HEK293 (cell line): ENCODE measurements at regions not wholly inside any gene's neighbourhood (a gene's known extent, or its start where the extent isn't known, plus 50 kb on each side); places are given as distances from the start of the nearest gene placed in this dataset.

Source experiments
- CTCF ChIA-PET: fragments of 350-600 bp; formaldehyde crosslinking; extraction: SDS; loops from one replicate; lab custom pipeline; 2021; ENCODE audit warnings: antibody characterized with exemption; lab: Yijun Ruan, JAX
- POLR2A ChIA-PET: fragments of 300-600 bp; formaldehyde crosslinking; extraction: SDS; loops from one replicate; lab custom pipeline; 2020; ENCODE audit warnings: antibody characterized with exemption, inconsistent platforms; lab: Yijun Ruan, JAX
- H3K27ac ChIP-seq: fragments of 200-500 bp; sonication (Bioruptor generic); 2 replicates; pipeline ENCODE4 v1.5.1; 2014; ENCODE audit warnings: low read depth, low read length, control low read depth, inconsistent platforms; ENCODE audit errors: extremely low read depth
- H3K36me3 ChIP-seq, 2 experiments: fragments of 200-500 bp in 1 of 2; sonication (Bioruptor generic) in 1 of 2; 1 replicate in 1 of 2; 2 replicates in 1 of 2; pipeline ENCODE4 v1.5.1; 2014 to 2017; ENCODE audit warnings: inconsistent platforms in 2 of 2, low read length in 2 of 2; ENCODE audit not compliant: control insufficient read depth in 2 of 2, insufficient read depth in 1 of 2
- H3K4me1 ChIP-seq: fragments of 200-500 bp; sonication (Bioruptor generic); 2 replicates; pipeline ENCODE4 v1.5.1; 2014; ENCODE audit warnings: mild to moderate bottlenecking, low read length, inconsistent platforms; ENCODE audit not compliant: control insufficient read depth, insufficient read depth
- H3K4me3 ChIP-seq: 2 replicates; pipeline ENCODE4 v1.5.1; 2011; ENCODE audit warnings: low read depth, mild to moderate bottlenecking, control low read depth, low read length, moderate library complexity
- H3K9me3 ChIP-seq: fragments of 200-500 bp; sonication (Bioruptor generic); 2 replicates; pipeline ENCODE4 v1.5.1; 2014; ENCODE audit warnings: low read depth, low read length, inconsistent platforms; ENCODE audit not compliant: control insufficient read depth, insufficient read depth
- AEBP2 ChIP-seq: fragments of 450-650 bp; formaldehyde crosslinking; IDR thresholded peaks from 2 replicates; pipeline ENCODE4 v1.5.1; 2016; ENCODE audit warnings: missing biosample characterization, missing genetic modification characterization, borderline replicate concordance
- INSM2 ChIP-seq: fragments of 450-650 bp; formaldehyde crosslinking; IDR thresholded peaks from 2 replicates; pipeline ENCODE4 v1.5.1; 2016; ENCODE audit warnings: missing biosample characterization, missing genetic modification characterization
- KLF7 ChIP-seq: fragments of 450-650 bp; formaldehyde crosslinking; IDR thresholded peaks from 2 replicates; pipeline ENCODE4 v1.5.1; 2016; ENCODE audit warnings: missing biosample characterization, missing genetic modification characterization, borderline replicate concordance
- KLF8 ChIP-seq: fragments of 450-650 bp; formaldehyde crosslinking; IDR thresholded peaks from 2 replicates; pipeline ENCODE4 v1.5.1; 2016; ENCODE audit warnings: missing biosample characterization, missing genetic modification characterization
- PRDM4 ChIP-seq: fragments of 450-650 bp; formaldehyde crosslinking; IDR thresholded peaks from 2 replicates; pipeline ENCODE4 v1.5.1; 2017; ENCODE audit warnings: missing biosample characterization, missing genetic modification characterization
- SCRT2 ChIP-seq: fragments of 450-650 bp; formaldehyde crosslinking; IDR thresholded peaks from 2 replicates; pipeline ENCODE4 v1.5.1; 2016; ENCODE audit warnings: missing biosample characterization, missing genetic modification characterization
- SP3 ChIP-seq: fragments of 450-650 bp; formaldehyde crosslinking; IDR thresholded peaks from 2 replicates; pipeline ENCODE4 v1.5.1; 2016; ENCODE audit warnings: missing biosample characterization, missing genetic modification characterization
- YY1 ChIP-seq: fragments of 450-650 bp; formaldehyde crosslinking; IDR thresholded peaks from 2 replicates; pipeline ENCODE4 v1.5.1; 2018; ENCODE audit warnings: missing biosample characterization, missing genetic modification characterization
- YY2 ChIP-seq: fragments of 450-650 bp; formaldehyde crosslinking; IDR thresholded peaks from 2 replicates; pipeline ENCODE4 v1.5.1; 2016; ENCODE audit warnings: missing biosample characterization, missing genetic modification characterization
- ZBTB11 ChIP-seq: fragments of 450-650 bp; formaldehyde crosslinking; conservative IDR thresholded peaks from 2 replicates; pipeline ENCODE4 v1.5.1; 2016; ENCODE audit warnings: low read depth, missing biosample characterization, missing genetic modification characterization
- ZBTB6 ChIP-seq: fragments of 450-650 bp; formaldehyde crosslinking; IDR thresholded peaks from 2 replicates; pipeline ENCODE4 v1.5.1; 2017; ENCODE audit warnings: missing biosample characterization, missing genetic modification characterization
- ZIC2 ChIP-seq: fragments of 450-650 bp; formaldehyde crosslinking; IDR thresholded peaks from 2 replicates; pipeline ENCODE4 v1.5.1; 2016; ENCODE audit warnings: missing biosample characterization, missing genetic modification characterization
- ZNF211 ChIP-seq: fragments of 450-650 bp; formaldehyde crosslinking; IDR thresholded peaks from 2 replicates; pipeline ENCODE4 v1.5.1; 2016; ENCODE audit warnings: low read depth, missing biosample characterization, missing genetic modification characterization
- ZNF223 ChIP-seq: fragments of 450-650 bp; formaldehyde crosslinking; IDR thresholded peaks from 2 replicates; pipeline ENCODE4 v1.5.1; 2016; ENCODE audit warnings: missing biosample characterization, missing genetic modification characterization
- ZNF335 ChIP-seq: fragments of 450-650 bp; formaldehyde crosslinking; conservative IDR thresholded peaks from 2 replicates; pipeline ENCODE4 v1.5.1; 2016; ENCODE audit warnings: missing biosample characterization, missing genetic modification characterization
- ZNF354C ChIP-seq: fragments of 450-650 bp; formaldehyde crosslinking; IDR thresholded peaks from 2 replicates; pipeline ENCODE4 v1.5.1; 2016; ENCODE audit warnings: missing biosample characterization, missing genetic modification characterization, low read depth, borderline replicate concordance
- ZNF37A ChIP-seq: fragments of 450-650 bp; IDR thresholded peaks from 2 replicates; pipeline ENCODE4 v1.5.1; 2018; ENCODE audit warnings: missing biosample characterization, missing genetic modification characterization
- ZNF394 ChIP-seq: fragments of 450-650 bp; formaldehyde crosslinking; IDR thresholded peaks from 2 replicates; pipeline ENCODE4 v1.5.1; 2016; ENCODE audit warnings: missing biosample characterization, missing genetic modification characterization, mild to moderate bottlenecking, moderate library complexity, borderline replicate concordance
- ZNF423 ChIP-seq: fragments of 450-650 bp; formaldehyde crosslinking; IDR thresholded peaks from 2 replicates; pipeline ENCODE4 v1.5.1; 2016; ENCODE audit warnings: missing biosample characterization, missing genetic modification characterization
- ZNF544 ChIP-seq: fragments of 450-650 bp; formaldehyde crosslinking; IDR thresholded peaks from 2 replicates; pipeline ENCODE4 v1.5.0; 2017; ENCODE audit warnings: missing biosample characterization, missing genetic modification characterization
- ZNF596 ChIP-seq: fragments of 450-650 bp; IDR thresholded peaks from 2 replicates; pipeline ENCODE4 v1.5.0; 2018; ENCODE audit warnings: missing biosample characterization, mild to moderate bottlenecking, missing genetic modification characterization, moderate library complexity
- ZNF610 ChIP-seq: fragments of 450-650 bp; formaldehyde crosslinking; IDR thresholded peaks from 2 replicates; pipeline ENCODE4 v1.5.1; 2016; ENCODE audit warnings: missing biosample characterization, missing genetic modification characterization, borderline replicate concordance
- ZNF777 ChIP-seq: fragments of 450-650 bp; formaldehyde crosslinking; IDR thresholded peaks from 2 replicates; pipeline ENCODE4 v1.5.1; 2017; ENCODE audit warnings: missing biosample characterization, missing genetic modification characterization, borderline replicate concordance
- ZNF837 ChIP-seq: fragments of 450-650 bp; formaldehyde crosslinking; IDR thresholded peaks from 2 replicates; pipeline ENCODE4 v1.5.1; 2016; ENCODE audit warnings: missing biosample characterization, missing genetic modification characterization

GRCh38 chr21:19218163-19218562, 814.6 kb upstream of the TMPRSS15 start:
- ChIA-PET CTCF (no interaction called here), POLR2A (no interaction called here)
- Histone ChIP-seq H3K4me3 (no peak overlapping the region), H3K4me1 (no peaks in the 10 kb centered on the region), H3K27ac (no peak overlapping the region), H3K9me3 (no peaks in the 10 kb centered on the region), H3K36me3 (no peaks in the 10 kb centered on the region)
- no peak for TF ChIP-seq ZNF37A (tag by site-specific recombination)
- no peak for TF ChIP-seq SCRT2 (tag by site-specific recombination)
- TF ChIP-seq INSM2 (tag by site-specific recombination): no peak
- TF ChIP-seq YY2: no peak
- TF ChIP-seq KLF8 (tag by site-specific recombination): no peak
- no peak for TF ChIP-seq ZNF777 (tag by site-specific recombination)
- TF ChIP-seq ZBTB11 (tag by site-specific recombination): no peak
- no peak for TF ChIP-seq ZIC2 (tag by site-specific recombination)
- no peak for TF ChIP-seq ZNF211 (tag by site-specific recombination)
- no peak for TF ChIP-seq ZNF223 (tag by site-specific recombination)
- no peak for TF ChIP-seq ZNF610 (tag by site-specific recombination)
- no peak for TF ChIP-seq ZNF423 (tag by site-specific recombination)
- TF ChIP-seq ZNF354C (tag by site-specific recombination): no peak

- H3K4me1 ChIP-seq: no peaks in the 10 kb centered on the region
- no peaks in the 10 kb centered on the region for H3K36me3 ChIP-seq
- H3K27ac ChIP-seq: no peak overlapping the region
- no peaks in the 10 kb centered on the region for H3K9me3 ChIP-seq
- POLR2A ChIA-PET: no interaction called here
- H3K4me3 ChIP-seq: no peak overlapping the region
- CTCF ChIA-PET: no interaction called here
- TF ChIP-seq ZBTB6 (tag by site-specific recombination): no peak
- no peak for TF ChIP-seq ZNF394 (tag by site-specific recombination)
- TF ChIP-seq AEBP2 (tag by site-specific recombination): no peak
- no peak for TF ChIP-seq ZNF596
- no peak for TF ChIP-seq SP3 (tag by site-specific recombination)
- no peak for TF ChIP-seq PRDM4 (tag by site-specific recombination)
- TF ChIP-seq ZNF335: no peak
- TF ChIP-seq YY1 (tag by site-specific recombination): no peak
- no peak for TF ChIP-seq KLF7 (tag by site-specific recombination)
- no peak for TF ChIP-seq ZNF837 (tag by site-specific recombination)
- no peak for TF ChIP-seq ZNF544 (tag by site-specific recombination)
These were observed 820.5 kb upstream of the TMPRSS15 start for GRCh38 chr21:19224090-19224489.
